GM21717 (cell line): ENCODE measurements at regions not wholly inside any gene's neighbourhood (a gene's known extent, or its start where the extent isn't known, plus 50 kb on each side); places are given as distances from the start of the nearest gene placed in this dataset.

Experiments used
- ATAC-seq: cut with Tn5 transposase; IDR thresholded peaks from one replicate; pipeline ENCODE4 v1.9.1; 2021; ENCODE audit warnings: mild to moderate bottlenecking, moderate library complexity; ENCODE audit not compliant: unreplicated experiment

GRCh38 chr6:153882411-153882810, 156.6 kb upstream of the OPRM1 start:
- no peak for ATAC-seq

- no peak for ATAC-seq
Measured at GRCh38 chr6:153873541-153873940, 165.5 kb upstream of the OPRM1 start.

- ATAC-seq = no peak
Measured at GRCh38 chr6:153872946-153873345, 166.1 kb upstream of the OPRM1 start.

- no peak for ATAC-seq
Measured at GRCh38 chr6:153862927-153863326, 176.1 kb upstream of the OPRM1 start.

- ATAC-seq = no peak
Measured at GRCh38 chr6:153862139-153862538, 176.9 kb upstream of the OPRM1 start.

- ATAC-seq = no peak
Measured at GRCh38 chr6:153858529-153858928, 180.5 kb upstream of the OPRM1 start.

GRCh38 chr6:153856929-153857376, 182.1 kb upstream of the OPRM1 start:
- no peak for ATAC-seq

- ATAC-seq = no peak
Measured at GRCh38 chr6:153852481-153852880, 186.6 kb upstream of the OPRM1 start.

GRCh38 chr6:153852034-153852433, 187.0 kb upstream of the OPRM1 start:
- no peak for ATAC-seq

- no peak for ATAC-seq
Measured at GRCh38 chr6:153849072-153849779, 189.8 kb upstream of the OPRM1 start.

- ATAC-seq = no peak
Measured at GRCh38 chr6:153843420-153843819, 195.6 kb upstream of the OPRM1 start.

GRCh38 chr6:153842491-153842890, 196.5 kb upstream of the OPRM1 start:
- no peak for ATAC-seq

- ATAC-seq = no peak
Measured at GRCh38 chr6:153840039-153840850, 198.8 kb upstream of the OPRM1 start.

GRCh38 chr6:153832543-153832942, 206.5 kb upstream of the OPRM1 start:
- ATAC-seq = no peak

- ATAC-seq = no peak
Measured at GRCh38 chr6:153831350-153832078, 207.5 kb upstream of the OPRM1 start.

- no peak for ATAC-seq
Measured at GRCh38 chr6:153817173-153817572, 221.9 kb upstream of the OPRM1 start.

GRCh38 chr6:153816366-153816765, 222.7 kb upstream of the OPRM1 start:
- no peak for ATAC-seq

GRCh38 chr6:153814136-153814535, 224.9 kb upstream of the OPRM1 start:
- no peak for ATAC-seq

GRCh38 chr6:153804755-153805330, 234.2 kb upstream of the OPRM1 start:
- ATAC-seq = no peak

GRCh38 chr6:153801917-153802316, 237.1 kb upstream of the OPRM1 start:
- ATAC-seq = no peak

GRCh38 chr6:153800580-153801188, 238.4 kb upstream of the OPRM1 start:
- no peak for ATAC-seq
